ENCODE measurements at regions not wholly inside any gene's neighbourhood (a gene's known extent, or its start where the extent isn't known, plus 50 kb on each side); places are given as distances from the start of the nearest gene placed in this dataset.
A peak's percentile ranks its signal among the peaks of the same experiment; 100 is the strongest.

DNA sequence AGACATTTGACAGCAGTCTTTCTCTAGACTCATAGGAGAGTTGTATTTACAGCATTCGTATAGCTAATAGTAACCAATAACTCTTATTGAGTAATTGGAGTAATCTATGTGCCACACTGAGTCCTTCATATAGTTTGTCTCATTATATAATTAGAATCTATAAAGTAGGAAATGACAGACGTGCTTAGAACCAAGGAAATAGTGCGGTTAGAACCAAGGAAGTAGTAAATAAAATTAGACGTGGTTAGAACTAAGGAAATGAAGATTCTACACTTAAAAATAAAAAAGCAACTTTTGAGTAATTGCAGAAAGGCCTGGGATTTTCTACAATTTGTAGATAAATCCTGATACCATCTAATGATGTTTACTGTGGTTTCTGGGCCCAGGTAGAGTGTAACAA is 107.8 kb upstream of the TNFSF11 start:
- CTCF ChIA-PET, result interaction anchor here (0.6 to 3.6 kb wide), 7 partner anchors 12 to 429 kb away, joined by 3 to 13 read pairs (median 4); no protein-coding TSS in a partner anchor
- H3K79me2 ChIP-seq (ENCODE audit: control insufficient read depth, insufficient read depth, low read length), result no peaks in the 10 kb centered on the region
- TF ChIP-seq NFIC (IDR thresholded peaks at IDR 0.05; ENCODE audit: low read depth, low read length), result peak; percentile 41; the same call in 1 of the 2 replicates
- no peak for TF ChIP-seq TCF12 (IDR thresholded peaks at IDR 0.05; ENCODE audit: low read depth, low read length)
- TF ChIP-seq RUNX3 (IDR thresholded peaks at IDR 0.05; ENCODE audit: low read length), result peak; percentile 42; the same call in 1 of the 2 replicates
- H3K27me3 ChIP-seq (replicated peaks in 1 of 2; ENCODE audit: control insufficient read depth in 2 of 2, insufficient read depth in 2 of 2, low read length in 1 of 2), result no peaks in the 10 kb centered on the region
- BruUV-seq (replicated peaks), result no TSS peak
- H3K9ac ChIP-seq (ENCODE audit: control insufficient read depth, insufficient read depth, low read length), result no peak overlapping the region
- SMC1A ChIA-PET (ENCODE audit: uncharacterized antibody, unreplicated experiment), result interaction anchor here (0.7 to 1.8 kb wide), 13 partner anchors 12 to 140 kb away, joined by 3 to 7 read pairs (median 4); no protein-coding TSS in a partner anchor
- in situ Hi-C loops (cut with MboI), result no loop called here
- ATAC-seq (peak; percentile 21), DNase-seq (ENCODE audit: low read depth, low spot score) (no peak), FAIRE-seq (no peak)
- intact Hi-C loops (cut with micrococcal nuclease; ENCODE audit: unreplicated experiment), result no loop called here
- no peaks in the 10 kb centered on the region for H4K20me1 ChIP-seq (ENCODE audit: control insufficient read depth, insufficient read depth)
- H2AFZ ChIP-seq (ENCODE audit: control insufficient read depth, low read depth, low read length), result peak overlapping the region; percentile 26
- H3K36me3 ChIP-seq (ENCODE audit: control insufficient read depth in 2 of 2, insufficient read depth in 2 of 2, low read length in 1 of 2), result no peaks in the 10 kb centered on the region
- no peak overlapping the region for H3K4me2 ChIP-seq (ENCODE audit: control insufficient read depth, insufficient read depth)
- peak overlapping the region; percentile 13; the same call in 1 of the 2 replicates for H3K27ac ChIP-seq (ENCODE audit: control insufficient read depth, insufficient read depth)
- RAD21 ChIA-PET (ENCODE audit: unreplicated experiment), result interaction anchor here (0.7 to 2.9 kb wide), 5 partner anchors 10 to 88 kb away, joined by 3 to 14 read pairs (median 5); no protein-coding TSS in a partner anchor
- H3K4me1 ChIP-seq (ENCODE audit: control insufficient read depth, insufficient read depth, low read length), result no peaks in the 10 kb centered on the region
- POLR2A ChIA-PET, result no interaction called here
- WGBS (ENCODE audit: insufficient coverage, insufficient replicate concordance, low lambda C conversion rate, missing lambda C conversion rate), result 3% methylated on average over 4 of the region's 4 CpGs
- no peak overlapping the region for H3K4me3 ChIP-seq
- peaks cover 3% of the 10 kb centered on the region; the same call in 2 of the 3 replicates for H3K9me3 ChIP-seq (replicated peaks; ENCODE audit: control insufficient read depth, insufficient read depth, low read length)

DNA sequence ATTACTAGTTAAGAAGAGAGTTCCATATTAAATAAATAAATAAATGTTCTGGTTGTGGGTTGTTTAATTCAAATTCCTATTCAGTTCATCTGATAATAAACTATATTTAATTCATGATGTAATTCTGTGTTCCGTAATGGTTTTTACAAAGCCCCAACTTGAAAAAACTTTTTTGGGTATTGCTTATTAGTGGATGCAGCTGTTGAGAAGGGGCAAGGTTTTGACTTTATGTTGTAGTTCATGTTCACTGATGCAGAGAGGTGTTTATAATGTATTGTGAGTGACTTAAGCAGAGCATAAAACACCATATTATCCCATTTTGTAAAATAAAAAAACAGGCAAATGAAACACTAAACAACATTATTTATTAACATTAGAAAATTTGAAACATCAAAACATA is 107.3 kb upstream of the TNFSF11 start:
- H3K9ac ChIP-seq (ENCODE audit: control insufficient read depth, insufficient read depth, low read length), result no peak overlapping the region
- DNase-seq (ENCODE audit: low read depth, low spot score) (no peak), ATAC-seq (peak; percentile 86), FAIRE-seq (no peak)
- H3K36me3 ChIP-seq (ENCODE audit: control insufficient read depth in 2 of 2, insufficient read depth in 2 of 2, low read length in 1 of 2), result no peaks in the 10 kb centered on the region
- H3K27ac ChIP-seq (ENCODE audit: control insufficient read depth, insufficient read depth), result no peak overlapping the region
- POLR2A ChIA-PET, result interaction anchor here (0.6 kb wide), 1 partner anchor 48 kb away, joined by 8 read pairs; no protein-coding TSS in a partner anchor
- H3K4me3 ChIP-seq, result no peak overlapping the region
- no peaks in the 10 kb centered on the region for H4K20me1 ChIP-seq (ENCODE audit: control insufficient read depth, insufficient read depth)
- no peaks in the 10 kb centered on the region for H3K4me1 ChIP-seq (ENCODE audit: control insufficient read depth, insufficient read depth, low read length)
- TF ChIP-seq JUNB (IDR thresholded peaks at IDR 0.05) (0 out of 2 replicates have a peak, but pooled peaks have one; percentile 8), ATF7 (IDR thresholded peaks at IDR 0.05; ENCODE audit: low read depth) (peak; percentile 74), MTA2 (IDR thresholded peaks at IDR 0.05; ENCODE audit: low read depth) (peak; percentile 80), ZNF24 (IDR thresholded peaks at IDR 0.05) (no peak)
- RAD21 ChIA-PET (ENCODE audit: unreplicated experiment), result interaction anchor here (1.0 to 2.9 kb wide), 2 partner anchors 60 to 86 kb away, joined by 3 to 14 read pairs; no protein-coding TSS in a partner anchor
- WGBS (ENCODE audit: insufficient coverage, insufficient replicate concordance, low lambda C conversion rate, missing lambda C conversion rate), result 38% methylated on average over 1 of the region's 1 CpG
- H3K79me2 ChIP-seq (ENCODE audit: control insufficient read depth, insufficient read depth, low read length), result no peaks in the 10 kb centered on the region
- intact Hi-C loops (cut with micrococcal nuclease; ENCODE audit: unreplicated experiment), result no loop called here
- in situ Hi-C loops (cut with MboI), result no loop called here
- SMC1A ChIA-PET (ENCODE audit: uncharacterized antibody, unreplicated experiment), result interaction anchor here (1.0 to 1.8 kb wide), 9 partner anchors 13 to 140 kb away, joined by 3 to 9 read pairs (median 4); no protein-coding TSS in a partner anchor
- CTCF ChIA-PET, result interaction anchor here (0.7 to 3.6 kb wide), 6 partner anchors 12 to 129 kb away, joined by 3 to 13 read pairs (median 4); no protein-coding TSS in a partner anchor
- no peak overlapping the region for H2AFZ ChIP-seq (ENCODE audit: control insufficient read depth, low read depth, low read length)
- H3K9me3 ChIP-seq (replicated peaks; ENCODE audit: control insufficient read depth, insufficient read depth, low read length), result no peaks in the 10 kb centered on the region; the same call in 1 of the 3 replicates
- BruUV-seq (replicated peaks), result no TSS peak
- no peak overlapping the region for H3K4me2 ChIP-seq (ENCODE audit: control insufficient read depth, insufficient read depth)
- no peaks in the 10 kb centered on the region for H3K27me3 ChIP-seq (replicated peaks in 1 of 2; ENCODE audit: control insufficient read depth in 2 of 2, insufficient read depth in 2 of 2, low read length in 1 of 2)
